KBM-7 (cell line): ENCODE measurements at regions not wholly inside any gene's neighbourhood (a gene's known extent, or its start where the extent isn't known, plus 50 kb on each side); places are given as distances from the start of the nearest gene placed in this dataset.

ENCODE experiments used
- DNase-seq: peaks from one replicate; pipeline ENCODE4 v3.0.0-alpha.2; 2015
- in situ Hi-C: fragments of 300-500 bp; cut with MboI; formaldehyde crosslinking; loops from 2 replicates; pipeline ENCODE4 v1.14.3; 2020; ENCODE audit warnings: low sequenced_read_pairs, low pct_unique_long_range_greater_than_20kb, mixed read lengths

- in situ Hi-C loops = no loop called here
- DNase-seq = peak; percentile 26
Measured at GRCh38 chr21:45592208-45592619, 50.0 kb upstream of the SLC19A1 start.

GRCh38 chr21:45592626-45593134 lies 50.4 kb upstream of the SLC19A1 start:
- no peak for DNase-seq
- in situ Hi-C loops = no loop called here

- in situ Hi-C loops = no loop called here
Measured at GRCh38 chr21:45593162-45594022, 50.1 kb upstream of the PCBP3 start.

More at GRCh38 chr21:45593162-45594022, 50.1 kb upstream of the PCBP3 start:
- peak; percentile 65 for DNase-seq
